PFSK-1 (cell line): ENCODE measurements at regions not wholly inside any gene's neighbourhood (a gene's known extent, or its start where the extent isn't known, plus 50 kb on each side); places are given as distances from the start of the nearest gene placed in this dataset.

Source experiments
- FOXP2 ChIP-seq: optimal IDR thresholded peaks from 2 replicates; pipeline ENCODE3; 2011; ENCODE audit warnings: borderline replicate concordance, control low read depth, inconsistent platforms; ENCODE audit not compliant: insufficient read depth; ENCODE audit errors: extremely low read length, extremely low read depth
- POLR2AphosphoS5 ChIP-seq: IDR thresholded peaks from 2 replicates; pipeline ENCODE4 v1.6.1; 2012; ENCODE audit warnings: low read depth, mild to moderate bottlenecking, control low read depth, low read length, moderate library complexity
- REST ChIP-seq, 2 experiments: IDR thresholded peaks; 2 replicates each; pipeline versions ENCODE4 v1.6.1 to v1.8.0; 2011 to 2012; ENCODE audit warnings: low read depth in 2 of 2, low read length in 2 of 2, control low read depth in 1 of 2, inconsistent platforms in 1 of 2, mild to moderate bottlenecking in 1 of 2, moderate library complexity in 1 of 2; ENCODE audit not compliant: insufficient read depth in 1 of 2
- SIN3A ChIP-seq: IDR thresholded peaks from 2 replicates; pipeline ENCODE4 v1.6.1; 2012; ENCODE audit warnings: mild to moderate bottlenecking, low read length, moderate library complexity, borderline replicate concordance; ENCODE audit not compliant: insufficient read depth
- TAF1 ChIP-seq: IDR thresholded peaks from 2 replicates; pipeline ENCODE4 v1.6.1; 2012; ENCODE audit warnings: low read length, control low read depth, borderline replicate concordance; ENCODE audit not compliant: insufficient read depth

- TF ChIP-seq POLR2AphosphoS5 (no peak), SIN3A (no peak), FOXP2 (no peak), TAF1 (no peak), REST (IDR thresholded peaks at IDR 0.05; ENCODE audit: insufficient read depth in 1 of 2, low read depth in 2 of 2, low read length in 2 of 2) (no peak)
These were observed 89.1 kb downstream of the HS1BP3 start for GRCh38 chr2:20561637-20562454.

GRCh38 chr2:20562540-20563225, 88.2 kb downstream of the HS1BP3 start:
- TF ChIP-seq FOXP2: no peak
- no peak for TF ChIP-seq REST (IDR thresholded peaks at IDR 0.05; ENCODE audit: insufficient read depth in 1 of 2, low read depth in 2 of 2, low read length in 2 of 2)
- TF ChIP-seq POLR2AphosphoS5: no peak
- no peak for TF ChIP-seq SIN3A
- no peak for TF ChIP-seq TAF1

- TF ChIP-seq SIN3A (no peak), TAF1 (no peak), FOXP2 (no peak), REST (IDR thresholded peaks at IDR 0.05; ENCODE audit: insufficient read depth in 1 of 2, low read depth in 2 of 2, low read length in 2 of 2) (no peak), POLR2AphosphoS5 (no peak)
These were observed 87.6 kb downstream of the HS1BP3 start for GRCh38 chr2:20563251-20563650.

GRCh38 chr2:20563833-20564232, 87.1 kb downstream of the HS1BP3 start:
- no peak for TF ChIP-seq FOXP2
- TF ChIP-seq REST (IDR thresholded peaks at IDR 0.05; ENCODE audit: insufficient read depth in 1 of 2, low read depth in 2 of 2, low read length in 2 of 2): no peak
- no peak for TF ChIP-seq POLR2AphosphoS5
- no peak for TF ChIP-seq SIN3A
- no peak for TF ChIP-seq TAF1
